ENCODE measurements at regions not wholly inside any gene's neighbourhood (a gene's known extent, or its start where the extent isn't known, plus 50 kb on each side); places are given as distances from the start of the nearest gene placed in this dataset.

DNA sequence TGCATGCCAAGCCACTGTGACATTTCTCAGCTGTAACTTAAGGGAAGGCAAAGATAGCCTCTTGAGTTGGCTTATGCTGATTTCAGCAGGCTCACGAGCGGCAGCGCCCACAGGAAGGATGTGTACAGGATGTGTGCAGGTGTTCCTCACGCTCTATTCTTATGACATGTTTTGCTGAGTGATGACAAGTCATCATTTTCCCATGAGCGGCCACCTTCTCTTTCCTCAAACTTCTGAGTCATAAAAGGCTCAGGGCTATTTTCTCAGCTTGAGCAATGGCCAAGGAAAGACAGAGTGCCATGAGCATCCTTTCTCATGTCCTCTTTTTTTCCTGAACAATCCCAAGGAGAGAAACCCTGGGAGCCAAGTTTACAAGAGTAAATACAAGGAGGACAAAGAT is 365.9 kb downstream of the PLK2 start:
- intact Hi-C loops (cut with micrococcal nuclease; ENCODE audit: unreplicated experiment), result no loop called here
- no peaks in the 10 kb centered on the region for H3K4me1 Mint-ChIP-seq (ENCODE audit: low read depth, unreplicated experiment)

DNA sequence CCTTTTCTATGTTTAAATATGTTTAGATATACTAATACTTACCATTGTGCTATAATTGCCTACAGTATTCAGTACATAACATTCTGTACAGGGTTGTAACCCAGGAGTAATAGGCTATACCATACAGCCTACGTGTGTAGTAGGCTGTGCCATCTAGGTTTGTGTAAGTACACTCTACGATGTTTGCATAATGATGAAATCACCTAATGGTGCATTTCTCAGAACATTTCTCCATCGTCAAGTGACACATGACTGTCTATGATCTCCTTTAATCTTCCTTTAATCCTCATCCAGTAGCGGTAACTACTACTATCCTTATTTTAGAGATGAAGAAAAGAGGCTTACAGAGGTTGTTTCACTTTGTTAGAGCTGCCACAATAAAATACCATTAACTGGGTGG is 369.2 kb downstream of the PLK2 start:
- intact Hi-C loops (cut with micrococcal nuclease; ENCODE audit: unreplicated experiment), result no loop called here

More for the DNA sequence above, 365.9 kb downstream of the PLK2 start:
- CTCF ChIA-PET, result no interaction called here
- no peaks in the 10 kb centered on the region for H3K36me3 Mint-ChIP-seq (ENCODE audit: insufficient read depth, unreplicated experiment)
- DNase-seq, result no peak
- BruUV-seq (replicated peaks), result no TSS peak
- TF ChIP-seq, protein P1, sequence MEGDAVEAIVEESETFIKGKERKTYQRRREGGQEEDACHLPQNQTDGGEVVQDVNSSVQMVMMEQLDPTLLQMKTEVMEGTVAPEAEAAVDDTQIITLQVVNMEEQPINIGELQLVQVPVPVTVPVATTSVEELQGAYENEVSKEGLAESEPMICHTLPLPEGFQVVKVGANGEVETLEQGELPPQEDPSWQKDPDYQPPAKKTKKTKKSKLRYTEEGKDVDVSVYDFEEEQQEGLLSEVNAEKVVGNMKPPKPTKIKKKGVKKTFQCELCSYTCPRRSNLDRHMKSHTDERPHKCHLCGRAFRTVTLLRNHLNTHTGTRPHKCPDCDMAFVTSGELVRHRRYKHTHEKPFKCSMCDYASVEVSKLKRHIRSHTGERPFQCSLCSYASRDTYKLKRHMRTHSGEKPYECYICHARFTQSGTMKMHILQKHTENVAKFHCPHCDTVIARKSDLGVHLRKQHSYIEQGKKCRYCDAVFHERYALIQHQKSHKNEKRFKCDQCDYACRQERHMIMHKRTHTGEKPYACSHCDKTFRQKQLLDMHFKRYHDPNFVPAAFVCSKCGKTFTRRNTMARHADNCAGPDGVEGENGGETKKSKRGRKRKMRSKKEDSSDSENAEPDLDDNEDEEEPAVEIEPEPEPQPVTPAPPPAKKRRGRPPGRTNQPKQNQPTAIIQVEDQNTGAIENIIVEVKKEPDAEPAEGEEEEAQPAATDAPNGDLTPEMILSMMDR (IDR thresholded peaks at IDR 0.05; ENCODE audit: insufficient read depth in 1 of 2, low read depth in 1 of 2, low read length in 1 of 2, severe bottlenecking in 1 of 2, unreplicated experiment in 1 of 2), result no peak
- Histone ChIP-seq H3K27me3 (replicated peaks; ENCODE audit: control insufficient read depth, insufficient read depth, low read length) (no peaks in the 10 kb centered on the region), H3K4me1 (no peaks in the 10 kb centered on the region), H3K36me3 (ENCODE audit: control insufficient read depth, insufficient read depth, low read length) (no peaks in the 10 kb centered on the region), H3K4me3 (ENCODE audit: low read depth, low read length) (no peak overlapping the region), H3K9me3 (no peaks in the 10 kb centered on the region)
- POLR2A ChIA-PET, result no interaction called here
- no peak overlapping the region for H3K4me3 Mint-ChIP-seq (ENCODE audit: unreplicated experiment)
- H3K27ac Mint-ChIP-seq (ENCODE audit: unreplicated experiment), result no peak overlapping the region
- no peaks in the 10 kb centered on the region for H3K27me3 Mint-ChIP-seq (ENCODE audit: insufficient read depth, unreplicated experiment)
- no peaks in the 10 kb centered on the region for H3K9me3 Mint-ChIP-seq (ENCODE audit: unreplicated experiment)

DNA sequence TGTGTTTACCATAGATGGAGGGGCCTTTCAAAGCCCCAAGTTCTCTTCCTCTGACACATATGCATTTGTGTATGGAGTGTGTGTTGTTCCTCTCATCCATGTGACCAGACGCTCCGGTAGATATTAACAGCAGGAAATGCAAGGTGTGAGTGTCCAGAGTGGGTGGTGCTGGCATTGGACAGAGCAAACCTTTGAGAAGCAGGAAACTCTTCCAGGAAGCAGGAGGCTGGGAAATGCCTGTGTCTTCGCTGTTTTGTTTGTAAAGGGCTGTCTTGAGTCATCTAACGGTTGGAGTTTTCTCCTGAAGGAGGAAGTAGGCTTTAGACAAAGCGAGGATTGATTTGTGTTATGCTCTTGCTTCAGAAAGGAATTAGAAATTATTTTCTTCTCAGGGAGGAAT is 370.9 kb downstream of the PLK2 start:
- no peak for DNase-seq
- Mint-ChIP-seq H3K36me3 (ENCODE audit: insufficient read depth, unreplicated experiment) (no peaks in the 10 kb centered on the region), H3K4me1 (ENCODE audit: low read depth, unreplicated experiment) (peaks cover 6% of the 10 kb centered on the region), H3K27ac (ENCODE audit: unreplicated experiment) (no peak overlapping the region), H3K4me3 (ENCODE audit: unreplicated experiment) (no peak overlapping the region), H3K9me3 (ENCODE audit: unreplicated experiment) (no peaks in the 10 kb centered on the region), H3K27me3 (ENCODE audit: insufficient read depth, unreplicated experiment) (no peaks in the 10 kb centered on the region)
- H3K9me3 ChIP-seq, result no peaks in the 10 kb centered on the region
- intact Hi-C loops (cut with micrococcal nuclease; ENCODE audit: unreplicated experiment), result no loop called here
- TF ChIP-seq, protein P1 (IDR thresholded peaks at IDR 0.05; ENCODE audit: insufficient read depth in 1 of 2, low read depth in 1 of 2, low read length in 1 of 2, severe bottlenecking in 1 of 2, unreplicated experiment in 1 of 2), result no peak
- BruUV-seq (replicated peaks), result no TSS peak
- H3K4me3 ChIP-seq (ENCODE audit: low read depth, low read length), result no peak overlapping the region
- POLR2A ChIA-PET, result no interaction called here
- H3K36me3 ChIP-seq (ENCODE audit: control insufficient read depth, insufficient read depth, low read length), result no peaks in the 10 kb centered on the region
- CTCF ChIA-PET, result no interaction called here
- H3K27me3 ChIP-seq (replicated peaks; ENCODE audit: control insufficient read depth, insufficient read depth, low read length), result no peaks in the 10 kb centered on the region
- H3K4me1 ChIP-seq, result no peaks in the 10 kb centered on the region

More for the DNA sequence above, 369.2 kb downstream of the PLK2 start:
- Mint-ChIP-seq H3K36me3 (ENCODE audit: insufficient read depth, unreplicated experiment) (no peaks in the 10 kb centered on the region), H3K27me3 (ENCODE audit: insufficient read depth, unreplicated experiment) (no peaks in the 10 kb centered on the region), H3K9me3 (ENCODE audit: unreplicated experiment) (no peaks in the 10 kb centered on the region), H3K4me3 (ENCODE audit: unreplicated experiment) (no peak overlapping the region), H3K4me1 (ENCODE audit: low read depth, unreplicated experiment) (peaks cover 6% of the 10 kb centered on the region), H3K27ac (ENCODE audit: unreplicated experiment) (no peak overlapping the region)
- Histone ChIP-seq H3K4me1 (no peaks in the 10 kb centered on the region), H3K36me3 (ENCODE audit: control insufficient read depth, insufficient read depth, low read length) (no peaks in the 10 kb centered on the region), H3K9me3 (no peaks in the 10 kb centered on the region), H3K27me3 (replicated peaks; ENCODE audit: control insufficient read depth, insufficient read depth, low read length) (no peaks in the 10 kb centered on the region), H3K4me3 (ENCODE audit: low read depth, low read length) (no peak overlapping the region)
- CTCF ChIA-PET, result no interaction called here
- POLR2A ChIA-PET, result no interaction called here
- BruUV-seq (replicated peaks), result no TSS peak
- TF ChIP-seq, protein P1 (IDR thresholded peaks at IDR 0.05; ENCODE audit: insufficient read depth in 1 of 2, low read depth in 1 of 2, low read length in 1 of 2, severe bottlenecking in 1 of 2, unreplicated experiment in 1 of 2), result no peak
- DNase-seq, result no peak
